ENCODE measurements at regions not wholly inside any gene's neighbourhood (a gene's known extent, or its start where the extent isn't known, plus 50 kb on each side); places are given as distances from the start of the nearest gene placed in this dataset.

GRCh38 chr17:79244665-79245064 is 170.0 kb downstream of the ENGASE start:
- DNase-seq (ENCODE audit: low read depth): no peak

DNA sequence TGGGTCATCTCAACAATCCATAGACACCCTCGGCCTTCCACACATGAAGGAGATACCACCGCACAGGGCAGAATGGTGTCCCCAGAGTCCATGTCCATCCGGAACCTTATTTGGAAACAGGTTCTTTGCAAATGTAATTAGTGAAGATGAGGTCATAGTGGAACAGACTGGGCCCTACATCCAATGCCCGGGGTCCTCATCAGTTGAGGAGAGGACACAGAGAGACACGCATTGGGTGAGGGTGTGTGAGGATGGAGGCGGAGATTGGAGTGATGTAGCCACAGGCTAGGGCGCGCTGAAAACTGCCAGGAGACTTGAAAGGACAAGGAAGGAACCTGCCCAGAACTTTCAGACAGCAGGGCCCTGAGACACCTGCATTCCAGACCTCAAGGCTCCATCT is 169.4 kb downstream of the ENGASE start:
- DNase-seq (ENCODE audit: low read depth): no peak

- DNase-seq (ENCODE audit: low read depth): no peak
These were observed 169.0 kb downstream of the ENGASE start for GRCh38 chr17:79243603-79243990.

GRCh38 chr17:79242873-79243602 is 168.4 kb downstream of the ENGASE start:
- no peak for DNase-seq (ENCODE audit: low read depth)

DNA sequence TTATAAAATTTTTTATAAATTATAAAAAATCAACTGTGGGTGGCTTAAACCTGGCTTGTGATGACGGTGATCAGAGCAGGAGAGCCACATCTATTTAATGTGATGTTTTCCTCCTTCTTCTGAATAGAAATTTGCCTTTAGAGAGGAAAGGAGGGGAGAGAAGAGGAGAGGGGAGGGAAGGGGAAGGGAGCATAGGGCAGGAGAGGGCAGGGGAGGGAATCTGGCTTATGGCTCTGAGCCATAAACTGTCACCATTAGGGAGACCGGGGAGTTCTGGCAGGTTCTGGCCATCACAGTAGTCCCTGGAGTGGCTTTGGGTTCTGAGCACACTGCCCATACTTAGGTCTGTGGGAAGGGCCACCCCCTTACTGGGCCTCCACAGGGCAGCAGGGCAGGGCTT is 167.8 kb downstream of the ENGASE start:
- DNase-seq (ENCODE audit: low read depth): no peak

DNA sequence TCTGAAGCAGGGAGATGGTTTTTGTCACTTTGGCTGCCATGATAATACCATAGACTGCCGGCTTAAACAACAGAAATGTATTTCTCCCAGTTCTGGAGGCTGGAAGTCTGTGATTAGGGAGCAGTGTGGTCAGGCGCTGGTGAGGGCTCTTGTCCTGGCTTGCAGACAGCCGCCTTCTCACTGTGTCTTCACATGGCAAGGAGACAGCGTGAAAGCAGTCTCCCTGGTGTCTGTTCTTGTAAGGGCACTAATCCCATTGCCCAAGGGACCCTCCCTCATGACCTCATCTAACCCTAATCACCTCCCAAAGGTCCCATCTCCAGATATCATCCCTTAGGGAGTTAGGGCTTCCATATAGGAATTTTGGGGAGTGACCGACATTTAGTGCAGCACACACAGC is 167.0 kb downstream of the ENGASE start:
- DNase-seq (ENCODE audit: low read depth): no peak

GRCh38 chr17:79239205-79239604 is 164.6 kb downstream of the ENGASE start:
- DNase-seq (ENCODE audit: low read depth): no peak

DNA sequence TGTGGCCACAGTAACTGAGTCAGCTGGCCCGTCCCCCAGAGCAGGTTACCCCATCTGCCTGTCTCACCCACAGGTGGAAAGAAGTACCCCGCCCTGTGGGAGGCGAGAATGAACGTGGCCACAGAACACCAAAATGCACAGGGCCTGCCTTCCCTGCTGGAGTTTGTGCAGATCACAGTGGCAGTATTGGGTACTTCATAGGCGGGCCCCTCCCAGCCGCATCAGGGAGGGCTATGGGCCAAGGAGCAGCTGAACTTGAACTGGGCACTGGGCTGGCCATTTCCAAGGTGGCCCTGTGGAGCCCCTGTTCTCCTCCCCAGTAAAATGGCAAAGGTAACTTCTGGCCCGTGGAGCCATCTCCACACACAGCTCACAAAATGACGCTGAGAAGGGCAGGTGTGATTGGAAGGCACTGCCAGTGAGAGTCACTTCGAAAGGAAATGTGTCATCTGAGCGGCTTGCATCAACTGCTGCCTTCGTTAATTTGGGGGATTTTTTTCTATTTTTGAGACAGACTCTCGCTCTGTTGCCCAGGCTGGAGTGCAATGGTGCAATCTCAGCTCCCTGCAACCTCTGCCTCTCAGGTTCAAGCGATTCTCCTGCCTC is 162.9 kb downstream of the ENGASE start:
- no peak for DNase-seq (ENCODE audit: low read depth)

DNA sequence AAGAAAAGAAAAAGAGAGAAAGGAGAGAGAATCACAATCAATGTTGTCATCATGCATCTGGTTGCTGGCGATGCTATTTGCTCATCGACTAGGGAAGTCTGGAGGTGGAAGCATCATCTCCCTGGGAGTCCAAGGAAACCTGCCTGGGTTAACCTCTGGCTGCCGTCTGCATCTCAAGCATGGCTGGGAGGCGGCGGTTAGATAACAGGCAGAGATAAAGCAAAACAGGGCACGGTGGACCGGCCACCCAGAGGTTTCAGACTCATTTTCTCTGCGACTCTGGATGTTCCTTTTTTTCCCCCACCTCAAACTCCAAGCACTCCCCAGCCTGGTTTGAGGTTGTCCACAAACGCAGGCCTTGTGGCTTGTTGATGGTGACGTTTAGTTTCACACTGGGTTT is 161.2 kb downstream of the ENGASE start:
- DNase-seq (ENCODE audit: low read depth): no peak

- DNase-seq (ENCODE audit: low read depth): no peak
These were observed 159.4 kb downstream of the ENGASE start for GRCh38 chr17:79233916-79234551.

- DNase-seq (ENCODE audit: low read depth): no peak
These were observed 158.3 kb downstream of the ENGASE start for GRCh38 chr17:79232957-79233356.

GRCh38 chr17:79231766-79232287 is 157.2 kb downstream of the ENGASE start:
- DNase-seq (ENCODE audit: low read depth): no peak

- DNase-seq (ENCODE audit: low read depth): no peak
These were observed 156.0 kb downstream of the ENGASE start for GRCh38 chr17:79230576-79230975.

DNA sequence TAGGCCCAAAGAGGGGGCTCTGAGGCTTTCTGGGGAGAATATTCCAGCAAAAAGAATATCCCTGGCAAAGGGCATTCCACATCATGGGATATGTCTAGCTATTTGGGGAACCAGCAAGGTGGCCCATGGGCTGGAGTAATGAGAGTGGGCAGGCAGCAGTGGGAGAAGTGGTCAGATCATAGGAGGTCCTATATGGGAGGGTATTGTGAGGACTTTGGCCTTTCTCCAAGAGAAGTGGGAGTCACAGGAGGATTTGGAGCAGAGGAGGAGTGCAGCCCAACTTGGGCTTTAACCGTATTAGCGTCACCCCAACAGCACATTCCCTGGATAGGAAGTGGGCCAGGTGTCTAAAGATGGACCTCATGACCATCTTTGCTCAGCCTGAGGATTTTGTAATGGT is 151.4 kb downstream of the ENGASE start:
- no peak for DNase-seq (ENCODE audit: low read depth)

DNA sequence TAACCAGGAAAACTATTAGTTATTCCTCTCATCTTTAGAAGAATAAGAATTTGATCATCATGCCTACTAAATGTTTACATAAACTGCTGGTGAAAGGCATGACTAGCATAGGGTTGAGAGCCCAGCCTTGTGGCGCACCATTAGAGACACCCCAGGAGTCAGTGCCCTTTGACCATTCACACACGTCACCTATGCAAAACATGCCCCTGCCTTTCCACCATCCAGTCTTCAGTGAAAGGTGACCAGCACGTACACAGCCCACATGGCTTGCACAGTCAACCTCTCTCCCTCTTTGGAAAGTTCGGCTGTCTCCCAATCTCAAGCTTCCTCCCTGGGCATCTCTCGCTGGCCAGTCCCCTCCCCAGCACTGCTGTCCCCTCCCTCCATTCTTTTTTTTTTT is 150.3 kb downstream of the ENGASE start:
- no peak for DNase-seq (ENCODE audit: low read depth)

GRCh38 chr17:79224476-79224875 is 149.9 kb downstream of the ENGASE start:
- DNase-seq (ENCODE audit: low read depth): no peak

- DNase-seq (ENCODE audit: low read depth): no peak
These were observed 149.3 kb downstream of the ENGASE start for GRCh38 chr17:79223953-79224352.

- no peak for DNase-seq (ENCODE audit: low read depth)
These were observed 148.8 kb downstream of the ENGASE start for GRCh38 chr17:79223471-79223870.

DNA sequence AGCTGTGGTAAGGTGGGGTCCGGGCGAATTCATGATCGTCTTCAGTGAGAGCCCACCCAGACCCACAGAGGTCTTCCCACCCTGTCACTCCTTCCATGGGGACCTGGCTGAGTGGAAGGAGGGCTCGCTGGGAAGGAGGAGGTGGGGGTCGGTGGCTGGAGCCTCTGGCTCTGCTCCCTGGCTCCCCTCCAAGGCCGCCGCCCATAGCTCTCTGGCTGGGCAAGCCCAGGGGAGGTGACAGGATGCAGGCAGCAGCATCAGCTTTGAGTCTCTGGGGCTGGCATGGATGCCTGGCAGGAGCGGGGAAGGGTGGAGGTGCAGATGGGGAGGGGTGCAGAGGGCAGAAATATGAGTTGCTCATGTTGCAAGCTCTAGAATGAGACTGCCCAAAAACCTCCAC is 147.0 kb downstream of the ENGASE start:
- no peak for DNase-seq (ENCODE audit: low read depth)

DNA sequence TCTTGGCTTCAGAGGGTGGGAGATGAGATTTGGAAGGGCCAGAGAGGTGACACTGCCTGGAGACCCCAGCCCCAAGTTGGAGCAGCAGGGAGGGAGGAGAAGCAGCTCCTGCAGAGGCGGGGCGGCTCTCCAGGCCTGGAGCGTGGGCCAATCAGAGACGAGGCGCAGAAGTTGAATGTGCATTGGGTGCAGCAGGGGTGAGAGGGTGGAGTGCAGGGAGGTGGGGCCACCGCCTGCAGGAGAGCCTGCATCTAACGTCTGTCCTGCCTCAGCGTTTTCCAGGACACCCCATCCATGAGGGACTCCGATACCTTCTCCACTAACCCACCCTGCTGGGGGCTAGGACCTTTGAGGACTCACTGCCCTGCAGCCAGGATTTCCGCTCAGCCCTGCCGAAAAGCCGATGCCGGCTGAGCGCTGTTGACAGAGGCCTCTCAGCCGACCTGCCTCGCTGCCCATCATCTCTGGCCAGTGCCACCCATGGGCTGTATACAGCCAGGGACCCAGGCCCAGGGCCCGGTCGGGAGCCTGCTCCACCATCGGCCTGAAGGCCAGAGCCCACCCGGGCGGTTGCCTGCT is 146.2 kb downstream of the ENGASE start:
- DNase-seq (ENCODE audit: low read depth): no peak

- DNase-seq (ENCODE audit: low read depth): no peak
These were observed 145.6 kb downstream of the ENGASE start for GRCh38 chr17:79220201-79220712.

DNA sequence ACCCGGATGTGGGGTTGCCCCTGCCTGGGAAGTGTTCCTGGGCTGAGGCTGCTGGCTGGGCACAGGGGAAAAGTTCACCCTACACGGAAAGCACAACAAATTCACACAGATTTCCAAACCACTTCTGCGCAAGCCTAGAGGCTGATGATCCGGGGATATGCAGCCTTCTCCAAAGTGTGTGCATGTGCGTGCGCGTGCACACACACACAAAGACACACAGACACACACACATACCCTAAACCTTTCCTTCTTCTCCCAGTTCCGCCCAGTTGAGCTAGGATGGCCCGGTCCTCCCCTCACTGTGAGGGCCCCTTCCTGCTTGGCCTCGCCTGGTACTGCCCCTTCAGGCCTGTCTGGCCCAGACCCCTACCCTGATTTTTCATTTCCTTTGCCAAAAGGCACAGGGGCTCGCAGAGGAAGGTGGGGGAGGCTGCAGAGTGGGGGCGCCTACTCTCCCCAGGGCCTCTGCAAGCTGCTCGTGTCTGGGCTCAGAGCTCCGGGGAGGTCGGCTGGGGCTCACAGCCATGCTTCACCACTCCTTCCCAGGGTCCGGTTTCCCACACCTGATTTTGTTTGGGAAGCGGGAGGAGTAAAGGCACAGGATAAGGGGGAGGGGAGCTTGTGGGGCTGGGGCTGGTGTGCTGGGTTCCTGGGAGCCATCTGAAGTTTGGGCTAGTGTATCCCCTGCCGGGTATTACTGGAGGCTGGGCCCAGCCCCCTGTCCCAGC is 144.7 kb downstream of the ENGASE start:
- no peak for DNase-seq (ENCODE audit: low read depth)

All from activated T-cell treated with anti-CD3 and anti-CD28 coated beads for 24 hours (primary cell).